ENCODE measurements at regions not wholly inside any gene's neighbourhood (a gene's known extent, or its start where the extent isn't known, plus 50 kb on each side); places are given as distances from the start of the nearest gene placed in this dataset.

DNA sequence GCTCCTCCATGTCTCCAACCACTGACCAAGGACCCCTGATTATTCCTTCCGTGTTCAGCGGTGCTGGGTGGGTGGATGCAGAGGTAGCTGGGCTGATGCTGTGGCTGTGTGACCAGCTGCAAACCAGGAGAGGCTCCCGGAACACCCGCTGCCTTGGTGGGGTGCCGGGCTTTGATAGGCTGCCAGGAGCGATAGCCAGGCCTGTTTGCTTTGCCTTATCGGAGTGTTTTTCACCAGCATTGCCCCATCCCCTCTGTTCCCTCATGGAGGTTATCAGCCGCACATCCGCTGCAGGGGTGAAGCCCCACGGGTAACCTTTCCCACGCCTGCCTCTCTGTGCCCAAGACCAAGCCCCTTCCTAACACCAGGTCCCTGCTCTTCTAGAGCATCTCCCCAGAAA is 354.3 kb downstream of the C16orf95 start:
- no peaks in the 10 kb centered on the region for H3K9me3 ChIP-seq
- H3K4me3 ChIP-seq: no peak overlapping the region
- H3K36me3 ChIP-seq: no peaks in the 10 kb centered on the region
- no peak for DNase-seq (ENCODE audit: extremely low spot score in 2 of 2)
- H3K27me3 ChIP-seq: no peaks in the 10 kb centered on the region
- TF ChIP-seq POLR2A (IDR thresholded peaks at IDR 0.05) (no peak), POLR2AphosphoS5 (IDR thresholded peaks at IDR 0.05; ENCODE audit: insufficient read depth in 1 of 2, low read depth in 1 of 2) (no peak)
- TF ChIP-seq, protein P1, sequence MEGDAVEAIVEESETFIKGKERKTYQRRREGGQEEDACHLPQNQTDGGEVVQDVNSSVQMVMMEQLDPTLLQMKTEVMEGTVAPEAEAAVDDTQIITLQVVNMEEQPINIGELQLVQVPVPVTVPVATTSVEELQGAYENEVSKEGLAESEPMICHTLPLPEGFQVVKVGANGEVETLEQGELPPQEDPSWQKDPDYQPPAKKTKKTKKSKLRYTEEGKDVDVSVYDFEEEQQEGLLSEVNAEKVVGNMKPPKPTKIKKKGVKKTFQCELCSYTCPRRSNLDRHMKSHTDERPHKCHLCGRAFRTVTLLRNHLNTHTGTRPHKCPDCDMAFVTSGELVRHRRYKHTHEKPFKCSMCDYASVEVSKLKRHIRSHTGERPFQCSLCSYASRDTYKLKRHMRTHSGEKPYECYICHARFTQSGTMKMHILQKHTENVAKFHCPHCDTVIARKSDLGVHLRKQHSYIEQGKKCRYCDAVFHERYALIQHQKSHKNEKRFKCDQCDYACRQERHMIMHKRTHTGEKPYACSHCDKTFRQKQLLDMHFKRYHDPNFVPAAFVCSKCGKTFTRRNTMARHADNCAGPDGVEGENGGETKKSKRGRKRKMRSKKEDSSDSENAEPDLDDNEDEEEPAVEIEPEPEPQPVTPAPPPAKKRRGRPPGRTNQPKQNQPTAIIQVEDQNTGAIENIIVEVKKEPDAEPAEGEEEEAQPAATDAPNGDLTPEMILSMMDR (IDR thresholded peaks at IDR 0.05): no peak
- intact Hi-C loops (cut with DNase I): no loop called here
- H3K4me1 ChIP-seq: no peaks in the 10 kb centered on the region
- no peak overlapping the region for H3K27ac ChIP-seq

DNA sequence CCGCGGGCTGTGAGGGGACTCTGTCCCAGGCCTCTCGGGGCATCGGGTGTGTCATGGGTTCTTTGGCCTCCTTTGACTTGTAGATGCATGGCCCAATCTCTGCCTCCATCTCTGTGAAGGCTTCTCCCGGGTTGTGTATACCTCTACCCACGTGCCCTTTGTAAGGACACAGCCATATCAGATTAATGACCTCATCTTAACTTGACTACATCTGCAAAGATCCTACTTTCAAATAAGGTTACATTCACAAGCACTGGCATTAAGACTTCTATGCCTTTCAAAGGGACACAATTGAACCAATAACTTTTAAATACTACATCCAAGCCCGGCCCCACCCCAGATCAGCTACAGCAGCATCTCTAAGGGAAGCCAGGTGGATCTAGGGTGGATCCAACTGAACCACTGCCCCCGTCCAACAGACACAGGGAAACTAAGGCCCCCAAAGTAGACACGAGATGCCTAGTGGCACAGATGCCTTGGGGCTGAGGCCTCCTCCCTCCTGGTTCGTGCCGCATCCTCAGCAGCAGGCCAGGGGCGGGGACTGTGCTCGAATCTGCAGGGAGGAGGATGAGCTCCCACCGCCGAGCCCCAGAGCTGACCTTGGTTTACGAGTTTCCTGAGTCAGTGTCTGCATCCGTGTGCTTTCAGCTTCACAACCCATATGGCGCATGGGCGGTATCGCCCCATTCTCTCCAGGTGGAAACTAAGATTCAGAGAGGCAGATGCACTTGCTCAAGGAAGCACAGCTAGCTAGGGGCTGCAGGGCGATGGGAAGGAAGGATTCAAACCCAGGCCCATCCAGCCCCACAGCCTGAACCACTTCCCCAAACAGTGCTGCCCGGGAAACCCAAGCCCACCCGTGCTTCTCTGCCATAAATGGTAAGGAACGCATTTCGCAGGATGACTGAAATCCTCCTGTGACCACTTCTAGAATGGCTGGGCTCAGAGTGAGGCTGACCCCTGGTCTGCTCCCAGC is 353.3 kb downstream of the C16orf95 start:
- H3K36me3 ChIP-seq: no peaks in the 10 kb centered on the region

DNA sequence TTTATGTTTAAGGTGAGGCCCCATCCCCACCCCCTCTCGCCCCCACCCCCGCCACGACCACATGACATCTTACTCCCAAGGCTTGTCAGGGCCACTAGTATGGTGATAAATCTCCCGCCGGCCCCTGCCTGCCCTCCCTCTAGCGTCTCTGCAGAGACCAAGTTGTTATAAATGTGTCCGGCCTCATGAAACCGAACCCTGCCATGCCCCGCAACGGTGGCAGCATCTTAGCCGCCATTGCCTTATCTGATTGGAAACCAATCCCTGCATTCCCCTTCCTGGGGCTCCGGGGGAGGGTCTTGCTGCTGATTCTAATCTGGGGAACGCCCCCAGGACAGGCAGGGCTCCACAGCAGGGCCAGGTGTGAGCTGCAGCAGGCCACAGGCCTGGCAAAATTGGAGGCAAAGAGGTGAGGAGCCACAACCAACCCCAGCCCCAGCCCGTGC is 352.4 kb downstream of the C16orf95 start:
- Histone ChIP-seq H3K4me3 (no peak overlapping the region), H3K36me3 (no peaks in the 10 kb centered on the region), H3K27me3 (no peaks in the 10 kb centered on the region), H3K4me1 (no peaks in the 10 kb centered on the region), H3K27ac (no peak overlapping the region), H3K9me3 (no peaks in the 10 kb centered on the region)
- DNase-seq (ENCODE audit: extremely low spot score in 2 of 2): no peak
- TF ChIP-seq POLR2AphosphoS5 (IDR thresholded peaks at IDR 0.05; ENCODE audit: insufficient read depth in 1 of 2, low read depth in 1 of 2) (no peak), POLR2A (IDR thresholded peaks at IDR 0.05) (no peak)
- TF ChIP-seq, protein P1 (IDR thresholded peaks at IDR 0.05): no peak
- intact Hi-C loops (cut with DNase I): no loop called here

More for the DNA sequence above, 353.3 kb downstream of the C16orf95 start:
- DNase-seq (ENCODE audit: extremely low spot score in 2 of 2): no peak
- intact Hi-C loops (cut with DNase I): no loop called here
- Histone ChIP-seq H3K9me3 (no peaks in the 10 kb centered on the region), H3K4me1 (no peaks in the 10 kb centered on the region), H3K27me3 (no peaks in the 10 kb centered on the region), H3K4me3 (no peak overlapping the region), H3K27ac (no peak overlapping the region)
- TF ChIP-seq, protein P1 (IDR thresholded peaks at IDR 0.05): no peak
- no peak for TF ChIP-seq POLR2A (IDR thresholded peaks at IDR 0.05)

DNA sequence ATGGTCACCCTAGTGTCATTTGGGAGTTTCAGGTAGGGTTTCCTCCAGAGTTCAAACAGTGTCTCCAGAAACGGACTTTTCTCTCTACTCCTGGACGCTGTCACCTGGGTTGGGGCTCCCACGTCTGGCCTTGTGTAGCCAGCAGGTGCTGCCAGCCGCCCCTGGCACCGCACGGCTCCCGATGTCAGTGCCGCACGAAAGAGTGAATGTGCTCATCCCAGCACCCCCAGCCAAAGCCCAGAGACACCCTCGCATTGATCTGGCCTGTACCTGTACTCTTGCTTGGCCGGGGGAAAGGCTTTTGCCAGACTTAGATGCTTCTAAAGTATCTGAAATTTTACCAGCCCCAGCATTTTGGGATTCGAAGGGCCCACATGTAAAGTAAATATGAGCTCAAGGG is 351.9 kb downstream of the C16orf95 start:
- Histone ChIP-seq H3K27ac (no peak overlapping the region), H3K9me3 (no peaks in the 10 kb centered on the region), H3K27me3 (no peaks in the 10 kb centered on the region), H3K4me1 (no peaks in the 10 kb centered on the region), H3K4me3 (no peak overlapping the region), H3K36me3 (no peaks in the 10 kb centered on the region)
- no peak for DNase-seq (ENCODE audit: extremely low spot score in 2 of 2)
- TF ChIP-seq POLR2A (IDR thresholded peaks at IDR 0.05): no peak
- TF ChIP-seq POLR2AphosphoS5 (IDR thresholded peaks at IDR 0.05; ENCODE audit: insufficient read depth in 1 of 2, low read depth in 1 of 2): no peak
- intact Hi-C loops (cut with DNase I): no loop called here

DNA sequence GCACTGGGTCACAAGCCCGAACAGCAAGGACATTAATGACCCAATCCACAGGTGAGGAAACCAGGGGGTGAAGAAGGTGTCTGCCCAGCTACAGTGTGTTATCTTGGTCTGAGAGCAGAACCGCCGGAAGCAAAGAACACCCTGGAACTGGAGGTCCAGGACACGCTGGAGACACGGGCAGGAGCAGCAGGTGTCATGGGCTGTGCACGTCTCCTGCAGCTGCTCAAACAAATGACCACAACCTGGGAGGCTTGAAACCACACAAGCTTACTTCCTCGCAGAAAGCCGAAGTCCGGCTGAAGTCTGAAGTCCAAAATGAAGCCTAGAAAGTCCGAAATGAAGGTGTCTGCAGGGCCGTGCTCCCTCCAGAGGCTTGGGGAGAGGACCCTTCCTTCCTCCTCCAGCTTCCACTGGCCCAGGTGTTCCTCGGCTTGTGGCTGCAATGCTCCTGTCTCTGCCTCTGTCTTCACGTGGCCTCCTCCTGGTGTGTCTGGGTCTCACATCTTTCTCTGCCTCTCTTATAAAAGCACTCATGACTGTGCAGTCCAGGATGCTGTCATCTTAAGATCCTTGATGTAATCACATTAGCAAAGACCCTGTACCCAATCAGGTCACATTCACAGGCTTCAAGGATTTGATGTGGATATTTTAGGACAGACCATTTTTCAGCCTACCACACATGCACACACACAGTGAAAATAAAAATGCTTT is 351.2 kb downstream of the C16orf95 start:
- Histone ChIP-seq H3K27me3 (no peaks in the 10 kb centered on the region), H3K27ac (no peak overlapping the region)
- intact Hi-C loops (cut with DNase I): no loop called here

More for the DNA sequence above, 351.2 kb downstream of the C16orf95 start:
- Histone ChIP-seq H3K9me3 (no peaks in the 10 kb centered on the region), H3K4me1 (no peaks in the 10 kb centered on the region), H3K36me3 (no peaks in the 10 kb centered on the region), H3K4me3 (no peak overlapping the region)
- DNase-seq (ENCODE audit: extremely low spot score in 2 of 2): no peak
- TF ChIP-seq POLR2A (IDR thresholded peaks at IDR 0.05) (no peak), POLR2AphosphoS5 (IDR thresholded peaks at IDR 0.05; ENCODE audit: insufficient read depth in 1 of 2, low read depth in 1 of 2) (no peak)
- TF ChIP-seq, protein P1 (IDR thresholded peaks at IDR 0.05): no peak

Measured in vagina (tissue), 2 donors.